ENCODE measurements at regions not wholly inside any gene's neighbourhood (a gene's known extent, or its start where the extent isn't known, plus 50 kb on each side); places are given as distances from the start of the nearest gene placed in this dataset.

DNA sequence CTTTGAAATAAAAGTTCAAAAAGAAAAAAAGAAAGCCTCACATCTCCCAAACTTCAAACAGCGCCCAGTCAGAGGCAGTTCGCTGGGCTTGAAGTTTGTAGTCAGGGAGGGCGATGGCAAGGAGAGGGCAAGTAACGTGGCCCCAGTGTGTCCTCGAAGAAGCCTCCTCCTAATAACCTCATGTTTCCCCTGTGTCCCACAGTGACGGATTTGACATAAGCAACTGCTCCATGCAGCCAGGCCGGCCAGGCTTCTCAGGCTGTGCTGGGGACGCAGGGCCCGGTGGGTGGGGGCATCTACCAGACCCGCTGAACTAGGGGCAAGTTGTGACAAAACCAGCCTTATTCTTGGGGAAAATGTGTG is 172.2 kb downstream of the ERCC6L2 start (continued):
- TF ChIP-seq, protein P1, sequence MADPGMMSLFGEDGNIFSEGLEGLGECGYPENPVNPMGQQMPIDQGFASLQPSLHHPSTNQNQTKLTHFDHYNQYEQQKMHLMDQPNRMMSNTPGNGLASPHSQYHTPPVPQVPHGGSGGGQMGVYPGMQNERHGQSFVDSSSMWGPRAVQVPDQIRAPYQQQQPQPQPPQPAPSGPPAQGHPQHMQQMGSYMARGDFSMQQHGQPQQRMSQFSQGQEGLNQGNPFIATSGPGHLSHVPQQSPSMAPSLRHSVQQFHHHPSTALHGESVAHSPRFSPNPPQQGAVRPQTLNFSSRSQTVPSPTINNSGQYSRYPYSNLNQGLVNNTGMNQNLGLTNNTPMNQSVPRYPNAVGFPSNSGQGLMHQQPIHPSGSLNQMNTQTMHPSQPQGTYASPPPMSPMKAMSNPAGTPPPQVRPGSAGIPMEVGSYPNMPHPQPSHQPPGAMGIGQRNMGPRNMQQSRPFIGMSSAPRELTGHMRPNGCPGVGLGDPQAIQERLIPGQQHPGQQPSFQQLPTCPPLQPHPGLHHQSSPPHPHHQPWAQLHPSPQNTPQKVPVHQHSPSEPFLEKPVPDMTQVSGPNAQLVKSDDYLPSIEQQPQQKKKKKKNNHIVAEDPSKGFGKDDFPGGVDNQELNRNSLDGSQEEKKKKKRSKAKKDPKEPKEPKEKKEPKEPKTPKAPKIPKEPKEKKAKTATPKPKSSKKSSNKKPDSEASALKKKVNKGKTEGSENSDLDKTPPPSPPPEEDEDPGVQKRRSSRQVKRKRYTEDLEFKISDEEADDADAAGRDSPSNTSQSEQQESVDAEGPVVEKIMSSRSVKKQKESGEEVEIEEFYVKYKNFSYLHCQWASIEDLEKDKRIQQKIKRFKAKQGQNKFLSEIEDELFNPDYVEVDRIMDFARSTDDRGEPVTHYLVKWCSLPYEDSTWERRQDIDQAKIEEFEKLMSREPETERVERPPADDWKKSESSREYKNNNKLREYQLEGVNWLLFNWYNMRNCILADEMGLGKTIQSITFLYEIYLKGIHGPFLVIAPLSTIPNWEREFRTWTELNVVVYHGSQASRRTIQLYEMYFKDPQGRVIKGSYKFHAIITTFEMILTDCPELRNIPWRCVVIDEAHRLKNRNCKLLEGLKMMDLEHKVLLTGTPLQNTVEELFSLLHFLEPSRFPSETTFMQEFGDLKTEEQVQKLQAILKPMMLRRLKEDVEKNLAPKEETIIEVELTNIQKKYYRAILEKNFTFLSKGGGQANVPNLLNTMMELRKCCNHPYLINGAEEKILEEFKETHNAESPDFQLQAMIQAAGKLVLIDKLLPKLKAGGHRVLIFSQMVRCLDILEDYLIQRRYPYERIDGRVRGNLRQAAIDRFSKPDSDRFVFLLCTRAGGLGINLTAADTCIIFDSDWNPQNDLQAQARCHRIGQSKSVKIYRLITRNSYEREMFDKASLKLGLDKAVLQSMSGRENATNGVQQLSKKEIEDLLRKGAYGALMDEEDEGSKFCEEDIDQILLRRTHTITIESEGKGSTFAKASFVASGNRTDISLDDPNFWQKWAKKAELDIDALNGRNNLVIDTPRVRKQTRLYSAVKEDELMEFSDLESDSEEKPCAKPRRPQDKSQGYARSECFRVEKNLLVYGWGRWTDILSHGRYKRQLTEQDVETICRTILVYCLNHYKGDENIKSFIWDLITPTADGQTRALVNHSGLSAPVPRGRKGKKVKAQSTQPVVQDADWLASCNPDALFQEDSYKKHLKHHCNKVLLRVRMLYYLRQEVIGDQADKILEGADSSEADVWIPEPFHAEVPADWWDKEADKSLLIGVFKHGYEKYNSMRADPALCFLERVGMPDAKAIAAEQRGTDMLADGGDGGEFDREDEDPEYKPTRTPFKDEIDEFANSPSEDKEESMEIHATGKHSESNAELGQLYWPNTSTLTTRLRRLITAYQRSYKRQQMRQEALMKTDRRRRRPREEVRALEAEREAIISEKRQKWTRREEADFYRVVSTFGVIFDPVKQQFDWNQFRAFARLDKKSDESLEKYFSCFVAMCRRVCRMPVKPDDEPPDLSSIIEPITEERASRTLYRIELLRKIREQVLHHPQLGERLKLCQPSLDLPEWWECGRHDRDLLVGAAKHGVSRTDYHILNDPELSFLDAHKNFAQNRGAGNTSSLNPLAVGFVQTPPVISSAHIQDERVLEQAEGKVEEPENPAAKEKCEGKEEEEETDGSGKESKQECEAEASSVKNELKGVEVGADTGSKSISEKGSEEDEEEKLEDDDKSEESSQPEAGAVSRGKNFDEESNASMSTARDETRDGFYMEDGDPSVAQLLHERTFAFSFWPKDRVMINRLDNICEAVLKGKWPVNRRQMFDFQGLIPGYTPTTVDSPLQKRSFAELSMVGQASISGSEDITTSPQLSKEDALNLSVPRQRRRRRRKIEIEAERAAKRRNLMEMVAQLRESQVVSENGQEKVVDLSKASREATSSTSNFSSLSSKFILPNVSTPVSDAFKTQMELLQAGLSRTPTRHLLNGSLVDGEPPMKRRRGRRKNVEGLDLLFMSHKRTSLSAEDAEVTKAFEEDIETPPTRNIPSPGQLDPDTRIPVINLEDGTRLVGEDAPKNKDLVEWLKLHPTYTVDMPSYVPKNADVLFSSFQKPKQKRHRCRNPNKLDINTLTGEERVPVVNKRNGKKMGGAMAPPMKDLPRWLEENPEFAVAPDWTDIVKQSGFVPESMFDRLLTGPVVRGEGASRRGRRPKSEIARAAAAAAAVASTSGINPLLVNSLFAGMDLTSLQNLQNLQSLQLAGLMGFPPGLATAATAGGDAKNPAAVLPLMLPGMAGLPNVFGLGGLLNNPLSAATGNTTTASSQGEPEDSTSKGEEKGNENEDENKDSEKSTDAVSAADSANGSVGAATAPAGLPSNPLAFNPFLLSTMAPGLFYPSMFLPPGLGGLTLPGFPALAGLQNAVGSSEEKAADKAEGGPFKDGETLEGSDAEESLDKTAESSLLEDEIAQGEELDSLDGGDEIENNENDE (IDR thresholded peaks at IDR 0.05; ENCODE audit: low read depth, low read length) = no peak
- TF ChIP-seq STAT5A (IDR thresholded peaks at IDR 0.05; ENCODE audit: borderline replicate concordance, low read length) = no peak
